HG02938 (cell line): ENCODE measurements at regions not wholly inside any gene's neighbourhood (a gene's known extent, or its start where the extent isn't known, plus 50 kb on each side); places are given as distances from the start of the nearest gene placed in this dataset.

Source experiments
- ATAC-seq: cut with Tn5 transposase; IDR thresholded peaks from one replicate; pipeline ENCODE4 v1.9.1; 2021; ENCODE audit warnings: mild to moderate bottlenecking, moderate library complexity; ENCODE audit not compliant: unreplicated experiment

GRCh38 chr9:129335464-129336129 is 157.5 kb upstream of the IER5L start:
- no peak for ATAC-seq

GRCh38 chr9:129334105-129334935 is 156.3 kb upstream of the IER5L start:
- no peak for ATAC-seq

- ATAC-seq = no peak
Measured at GRCh38 chr9:129333617-129334104, 155.6 kb upstream of the IER5L start.

GRCh38 chr9:129332581-129332980 is 154.5 kb upstream of the IER5L start:
- no peak for ATAC-seq

GRCh38 chr9:129331772-129332500 is 153.9 kb upstream of the IER5L start:
- no peak for ATAC-seq

- ATAC-seq = no peak
Measured at GRCh38 chr9:129331493-129331765, 153.4 kb upstream of the IER5L start.

- ATAC-seq = no peak
Measured at GRCh38 chr9:129330711-129331492, 152.8 kb upstream of the IER5L start.

GRCh38 chr9:129328355-129329042 is 150.4 kb upstream of the IER5L start:
- no peak for ATAC-seq

- ATAC-seq = no peak
Measured at GRCh38 chr9:129327552-129328328, 149.7 kb upstream of the IER5L start.

- ATAC-seq = no peak
Measured at GRCh38 chr9:129326061-129327005, 148.3 kb upstream of the IER5L start.

- ATAC-seq = no peak
Measured at GRCh38 chr9:129324808-129325502, 146.9 kb upstream of the IER5L start.

- no peak for ATAC-seq
Measured at GRCh38 chr9:129323999-129324553, 146.0 kb upstream of the IER5L start.

GRCh38 chr9:129323376-129323998 is 145.4 kb upstream of the IER5L start:
- no peak for ATAC-seq

- no peak for ATAC-seq
Measured at GRCh38 chr9:129322641-129323375, 144.7 kb upstream of the IER5L start.

GRCh38 chr9:129322022-129322621 is 144.1 kb upstream of the IER5L start:
- no peak for ATAC-seq
